HEK293 (cell line): ENCODE measurements at regions not wholly inside any gene's neighbourhood (a gene's known extent, or its start where the extent isn't known, plus 50 kb on each side); places are given as distances from the start of the nearest gene placed in this dataset.

Experiments
- CTCF ChIA-PET: fragments of 350-600 bp; formaldehyde crosslinking; extraction: SDS; loops from one replicate; lab custom pipeline; 2021; ENCODE audit warnings: antibody characterized with exemption; lab: Yijun Ruan, JAX
- POLR2A ChIA-PET: fragments of 300-600 bp; formaldehyde crosslinking; extraction: SDS; loops from one replicate; lab custom pipeline; 2020; ENCODE audit warnings: antibody characterized with exemption, inconsistent platforms; lab: Yijun Ruan, JAX
- H3K27ac ChIP-seq: fragments of 200-500 bp; sonication (Bioruptor generic); 2 replicates; pipeline ENCODE4 v1.5.1; 2014; ENCODE audit warnings: low read depth, low read length, control low read depth, inconsistent platforms; ENCODE audit errors: extremely low read depth
- H3K36me3 ChIP-seq, 2 experiments: fragments of 200-500 bp in 1 of 2; sonication (Bioruptor generic) in 1 of 2; 1 replicate in 1 of 2; 2 replicates in 1 of 2; pipeline ENCODE4 v1.5.1; 2014 to 2017; ENCODE audit warnings: inconsistent platforms in 2 of 2, low read length in 2 of 2; ENCODE audit not compliant: control insufficient read depth in 2 of 2, insufficient read depth in 1 of 2
- H3K4me1 ChIP-seq: fragments of 200-500 bp; sonication (Bioruptor generic); 2 replicates; pipeline ENCODE4 v1.5.1; 2014; ENCODE audit warnings: mild to moderate bottlenecking, low read length, inconsistent platforms; ENCODE audit not compliant: control insufficient read depth, insufficient read depth
- H3K4me3 ChIP-seq: 2 replicates; pipeline ENCODE4 v1.5.1; 2011; ENCODE audit warnings: low read depth, mild to moderate bottlenecking, control low read depth, low read length, moderate library complexity
- H3K9me3 ChIP-seq: fragments of 200-500 bp; sonication (Bioruptor generic); 2 replicates; pipeline ENCODE4 v1.5.1; 2014; ENCODE audit warnings: low read depth, low read length, inconsistent platforms; ENCODE audit not compliant: control insufficient read depth, insufficient read depth
- GLI2 ChIP-seq: fragments of 450-650 bp; formaldehyde crosslinking; IDR thresholded peaks from 2 replicates; pipeline ENCODE4; 2017; ENCODE audit warnings: missing biosample characterization, missing genetic modification characterization, low read depth, borderline replicate concordance
- HOXA7 ChIP-seq: sonication (generic); formaldehyde crosslinking; IDR thresholded peaks from 2 replicates; pipeline ENCODE4 v1.8.1; 2022; ENCODE audit warnings: missing genetic modification reagents, borderline replicate concordance
- MYNN ChIP-seq: fragments of 450-650 bp; formaldehyde crosslinking; IDR thresholded peaks from 2 replicates; pipeline ENCODE4 v1.5.1; 2016; ENCODE audit warnings: missing biosample characterization, missing genetic modification characterization, borderline replicate concordance
- MZF1 ChIP-seq: fragments of 450-650 bp; formaldehyde crosslinking; IDR thresholded peaks from 2 replicates; pipeline ENCODE4 v1.5.1; 2017; ENCODE audit warnings: missing biosample characterization, missing genetic modification characterization, borderline replicate concordance
- PBX3 ChIP-seq: sonication (generic); formaldehyde crosslinking; IDR thresholded peaks from 2 replicates; pipeline ENCODE4 v1.8.1; 2022; ENCODE audit warnings: mild to moderate bottlenecking, moderate library complexity, missing genetic modification reagents
- YY1 ChIP-seq: fragments of 450-650 bp; formaldehyde crosslinking; IDR thresholded peaks from 2 replicates; pipeline ENCODE4 v1.5.1; 2018; ENCODE audit warnings: missing biosample characterization, missing genetic modification characterization
- ZBTB11 ChIP-seq: fragments of 450-650 bp; formaldehyde crosslinking; conservative IDR thresholded peaks from 2 replicates; pipeline ENCODE4 v1.5.1; 2016; ENCODE audit warnings: low read depth, missing biosample characterization, missing genetic modification characterization
- ZBTB6 ChIP-seq: fragments of 450-650 bp; formaldehyde crosslinking; IDR thresholded peaks from 2 replicates; pipeline ENCODE4 v1.5.1; 2017; ENCODE audit warnings: missing biosample characterization, missing genetic modification characterization
- ZNF132 ChIP-seq: fragments of 450-650 bp; formaldehyde crosslinking; IDR thresholded peaks from 2 replicates; pipeline ENCODE4 v1.5.1; 2017; ENCODE audit warnings: missing biosample characterization, missing genetic modification characterization, borderline replicate concordance
- ZNF16 ChIP-seq: fragments of 450-650 bp; formaldehyde crosslinking; IDR thresholded peaks from 2 replicates; pipeline ENCODE4 v1.5.1; 2016; ENCODE audit warnings: low read depth, missing biosample characterization, missing genetic modification characterization
- ZNF223 ChIP-seq: fragments of 450-650 bp; formaldehyde crosslinking; IDR thresholded peaks from 2 replicates; pipeline ENCODE4 v1.5.1; 2016; ENCODE audit warnings: missing biosample characterization, missing genetic modification characterization
- ZNF544 ChIP-seq: fragments of 450-650 bp; formaldehyde crosslinking; IDR thresholded peaks from 2 replicates; pipeline ENCODE4 v1.5.0; 2017; ENCODE audit warnings: missing biosample characterization, missing genetic modification characterization
- ZNF580 ChIP-seq: fragments of 450-650 bp; formaldehyde crosslinking; IDR thresholded peaks from 2 replicates; pipeline ENCODE4 v1.5.1; 2016; ENCODE audit warnings: missing biosample characterization, missing genetic modification characterization
- ZNF624 ChIP-seq: fragments of 450-650 bp; formaldehyde crosslinking; IDR thresholded peaks from 2 replicates; pipeline ENCODE4 v1.5.1; 2017; ENCODE audit warnings: missing biosample characterization, missing genetic modification characterization
- ZNF626 ChIP-seq: fragments of 450-650 bp; sonication (Bioruptor Pico); formaldehyde crosslinking; IDR thresholded peaks from 2 replicates; pipeline ENCODE4 v1.5.1; 2018; ENCODE audit warnings: missing biosample characterization, missing genetic modification characterization, inconsistent platforms
- ZNF645 ChIP-seq: fragments of 450-650 bp; formaldehyde crosslinking; IDR thresholded peaks from 2 replicates; pipeline ENCODE4; 2016; ENCODE audit warnings: missing biosample characterization, missing genetic modification characterization
- ZNF658 ChIP-seq: fragments of 450-650 bp; formaldehyde crosslinking; IDR thresholded peaks from 2 replicates; pipeline ENCODE4; 2016; ENCODE audit warnings: missing biosample characterization, missing genetic modification characterization
- ZNF664 ChIP-seq: fragments of 450-650 bp; formaldehyde crosslinking; IDR thresholded peaks from 2 replicates; pipeline ENCODE4 v1.5.1; 2016; ENCODE audit warnings: missing biosample characterization, missing genetic modification characterization
- ZNF692 ChIP-seq: fragments of 450-650 bp; formaldehyde crosslinking; IDR thresholded peaks from 2 replicates; pipeline ENCODE4 v1.5.1; 2016; ENCODE audit warnings: missing biosample characterization, missing genetic modification characterization
- ZNF747 ChIP-seq: fragments of 450-650 bp; formaldehyde crosslinking; IDR thresholded peaks from 2 replicates; pipeline ENCODE4 v1.5.1; 2016; ENCODE audit warnings: missing biosample characterization, missing genetic modification characterization
- ZNF830 ChIP-seq: fragments of 450-650 bp; IDR thresholded peaks from 2 replicates; pipeline ENCODE4 v1.5.0; 2018; ENCODE audit warnings: missing biosample characterization, missing genetic modification characterization, low read depth, mild to moderate bottlenecking, moderate library complexity
- ZSCAN18 ChIP-seq: fragments of 450-650 bp; formaldehyde crosslinking; IDR thresholded peaks from 2 replicates; pipeline ENCODE4 v1.5.1; 2016; ENCODE audit warnings: missing biosample characterization, missing genetic modification characterization
- ZSCAN5A ChIP-seq: fragments of 450-650 bp; formaldehyde crosslinking; IDR thresholded peaks from 2 replicates; pipeline ENCODE4 v1.5.1; 2016; ENCODE audit warnings: missing biosample characterization, missing genetic modification characterization

- no peaks in the 10 kb centered on the region for H3K4me1 ChIP-seq
- no peaks in the 10 kb centered on the region for H3K9me3 ChIP-seq
- CTCF ChIA-PET, result no interaction called here
- no peaks in the 10 kb centered on the region for H3K36me3 ChIP-seq
- no peak overlapping the region for H3K27ac ChIP-seq
- POLR2A ChIA-PET, result no interaction called here
- TF ChIP-seq ZBTB6 (tag by site-specific recombination) (no peak), ZNF580 (tag by site-specific recombination) (no peak), ZNF747 (tag by site-specific recombination) (no peak), ZNF544 (tag by site-specific recombination) (no peak), ZNF664 (tag by site-specific recombination) (no peak)
- no peak overlapping the region for H3K4me3 ChIP-seq
Observed at GRCh38 chr6:165081944-165082532, 227.4 kb downstream of the C6orf118 start.

GRCh38 chr6:165077876-165078275 lies 231.5 kb downstream of the C6orf118 start:
- ChIA-PET CTCF (no interaction called here), POLR2A (no interaction called here)
- Histone ChIP-seq H3K4me1 (no peaks in the 10 kb centered on the region), H3K27ac (no peak overlapping the region), H3K9me3 (no peaks in the 10 kb centered on the region), H3K4me3 (no peak overlapping the region), H3K36me3 (no peaks in the 10 kb centered on the region)
- TF ChIP-seq ZNF626 (tag by site-specific recombination) (no peak), MYNN (tag by site-specific recombination) (no peak), ZSCAN5A (no peak), ZNF624 (no peak), ZBTB11 (tag by site-specific recombination) (no peak), ZNF692 (tag by site-specific recombination) (no peak), MZF1 (tag by site-specific recombination) (no peak), YY1 (tag by site-specific recombination) (no peak), PBX3 (CRISPR knock-in tag) (no peak), ZNF16 (tag by site-specific recombination) (no peak), HOXA7 (CRISPR knock-in tag) (no peak), ZNF658 (tag by site-specific recombination) (no peak), GLI2 (tag by site-specific recombination) (no peak), ZNF830 (tag by site-specific recombination) (no peak), ZSCAN18 (tag by site-specific recombination) (no peak), ZNF645 (tag by site-specific recombination) (no peak), ZNF132 (no peak), ZNF223 (tag by site-specific recombination) (no peak)
